ENCODE measurements at regions not wholly inside any gene's neighbourhood (a gene's known extent, or its start where the extent isn't known, plus 50 kb on each side); places are given as distances from the start of the nearest gene placed in this dataset.

DNA sequence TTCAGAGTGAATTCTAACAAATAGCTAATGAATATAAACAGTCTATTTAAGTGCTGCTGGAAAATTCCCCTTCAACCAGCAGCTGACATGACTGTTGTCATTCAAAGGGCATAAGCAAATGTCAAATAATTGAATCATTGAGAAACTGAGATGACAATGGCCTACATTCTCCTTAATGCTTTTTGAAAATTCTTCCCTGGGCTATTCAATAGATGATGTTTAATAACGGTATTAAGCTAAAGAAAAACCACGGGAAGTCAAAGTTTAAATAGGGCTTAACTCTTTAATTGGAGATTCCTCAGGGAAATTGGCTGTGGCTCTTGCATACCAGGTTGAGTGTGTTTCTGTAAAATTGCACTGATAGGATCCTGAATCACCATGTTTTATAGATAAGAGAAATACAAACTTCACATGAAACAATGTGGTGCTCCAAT, 77.0 kb downstream of the ARL4A start:
- Histone ChIP-seq H3K9me3 (ENCODE audit: low read depth, low read length) (no peaks in the 10 kb centered on the region), H3K79me2 (ENCODE audit: insufficient read depth, low read length) (no peaks in the 10 kb centered on the region), H3K27ac (ENCODE audit: low read depth, low read length) (no peak overlapping the region), H3K4me3 (ENCODE audit: insufficient read depth, low read length) (no peak overlapping the region), H3K27me3 (ENCODE audit: insufficient read depth, low read length) (no peaks in the 10 kb centered on the region), H3K4me1 (ENCODE audit: insufficient read depth, low read length) (peaks cover 17% of the 10 kb centered on the region), H3K4me2 (ENCODE audit: insufficient read depth, low read length) (no peak overlapping the region), H2AFZ (ENCODE audit: low read length) (no peak overlapping the region), H3K36me3 (ENCODE audit: insufficient read depth, low read length) (no peaks in the 10 kb centered on the region), H4K20me1 (ENCODE audit: insufficient read depth, low read length) (no peaks in the 10 kb centered on the region)
- DNase-seq (ENCODE audit: insufficient read length, low spot score, missing footprints) = no peak
- TF ChIP-seq, protein P1, sequence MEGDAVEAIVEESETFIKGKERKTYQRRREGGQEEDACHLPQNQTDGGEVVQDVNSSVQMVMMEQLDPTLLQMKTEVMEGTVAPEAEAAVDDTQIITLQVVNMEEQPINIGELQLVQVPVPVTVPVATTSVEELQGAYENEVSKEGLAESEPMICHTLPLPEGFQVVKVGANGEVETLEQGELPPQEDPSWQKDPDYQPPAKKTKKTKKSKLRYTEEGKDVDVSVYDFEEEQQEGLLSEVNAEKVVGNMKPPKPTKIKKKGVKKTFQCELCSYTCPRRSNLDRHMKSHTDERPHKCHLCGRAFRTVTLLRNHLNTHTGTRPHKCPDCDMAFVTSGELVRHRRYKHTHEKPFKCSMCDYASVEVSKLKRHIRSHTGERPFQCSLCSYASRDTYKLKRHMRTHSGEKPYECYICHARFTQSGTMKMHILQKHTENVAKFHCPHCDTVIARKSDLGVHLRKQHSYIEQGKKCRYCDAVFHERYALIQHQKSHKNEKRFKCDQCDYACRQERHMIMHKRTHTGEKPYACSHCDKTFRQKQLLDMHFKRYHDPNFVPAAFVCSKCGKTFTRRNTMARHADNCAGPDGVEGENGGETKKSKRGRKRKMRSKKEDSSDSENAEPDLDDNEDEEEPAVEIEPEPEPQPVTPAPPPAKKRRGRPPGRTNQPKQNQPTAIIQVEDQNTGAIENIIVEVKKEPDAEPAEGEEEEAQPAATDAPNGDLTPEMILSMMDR (IDR thresholded peaks at IDR 0.05; ENCODE audit: extremely low read depth, low read depth, low read length) = no peak

DNA sequence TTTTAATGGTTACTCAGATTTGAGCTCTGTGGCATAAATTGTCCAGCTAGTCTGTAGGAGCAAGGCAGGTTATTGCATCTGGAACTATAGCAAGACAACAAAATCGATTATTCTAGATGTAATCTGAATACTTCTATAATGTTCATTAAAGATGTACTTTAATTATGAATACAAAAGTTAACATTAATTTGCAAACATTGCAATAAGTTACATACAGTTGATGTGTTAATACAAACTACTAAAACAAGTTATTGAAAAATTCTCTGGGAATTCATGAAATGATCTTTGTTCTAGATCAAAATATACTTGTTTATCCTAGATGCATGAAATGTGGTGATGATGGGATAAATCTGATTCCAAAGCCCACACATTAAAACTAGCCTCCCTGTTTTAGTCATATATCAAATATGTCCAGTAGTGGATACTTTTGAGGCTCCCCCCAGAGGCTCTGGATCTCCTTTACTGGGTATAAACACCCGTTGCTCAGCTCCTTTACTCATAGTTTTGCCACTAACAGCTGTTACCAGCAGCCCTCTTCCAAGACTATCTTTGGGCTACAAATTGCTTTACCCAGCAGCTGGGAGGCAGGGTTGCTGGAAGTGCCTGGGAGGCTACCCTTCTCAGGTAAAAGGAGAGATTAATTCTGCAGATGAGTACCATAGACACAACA, 78.1 kb downstream of the ARL4A start:
- H3K9me3 ChIP-seq (ENCODE audit: low read depth, low read length) = no peaks in the 10 kb centered on the region
- no peaks in the 10 kb centered on the region for H3K27me3 ChIP-seq (ENCODE audit: insufficient read depth, low read length)
- no peak overlapping the region for H3K4me2 ChIP-seq (ENCODE audit: insufficient read depth, low read length)
- H4K20me1 ChIP-seq (ENCODE audit: insufficient read depth, low read length) = no peaks in the 10 kb centered on the region
- peak overlapping the region; percentile 41 for H2AFZ ChIP-seq (ENCODE audit: low read length)
- H3K36me3 ChIP-seq (ENCODE audit: insufficient read depth, low read length) = no peaks in the 10 kb centered on the region
- DNase-seq (ENCODE audit: insufficient read length, low spot score, missing footprints) = peak; percentile 56
- H3K4me3 ChIP-seq (ENCODE audit: insufficient read depth, low read length) = no peak overlapping the region
- H3K79me2 ChIP-seq (ENCODE audit: insufficient read depth, low read length) = no peaks in the 10 kb centered on the region
- peaks cover 21% of the 10 kb centered on the region for H3K4me1 ChIP-seq (ENCODE audit: insufficient read depth, low read length)
- TF ChIP-seq, protein P1 (IDR thresholded peaks at IDR 0.05; ENCODE audit: extremely low read depth, low read depth, low read length) = peak; percentile 10
- H3K27ac ChIP-seq (ENCODE audit: low read depth, low read length) = no peak overlapping the region

GRCh38 chr7:12766416-12766815, 79.0 kb downstream of the ARL4A start:
- Histone ChIP-seq H3K27me3 (ENCODE audit: insufficient read depth, low read length) (no peaks in the 10 kb centered on the region), H3K79me2 (ENCODE audit: insufficient read depth, low read length) (no peaks in the 10 kb centered on the region), H3K9me3 (ENCODE audit: low read depth, low read length) (no peaks in the 10 kb centered on the region), H3K27ac (ENCODE audit: low read depth, low read length) (no peak overlapping the region), H3K4me3 (ENCODE audit: insufficient read depth, low read length) (no peak overlapping the region), H3K4me2 (ENCODE audit: insufficient read depth, low read length) (no peak overlapping the region), H2AFZ (ENCODE audit: low read length) (no peak overlapping the region), H4K20me1 (ENCODE audit: insufficient read depth, low read length) (no peaks in the 10 kb centered on the region), H3K36me3 (ENCODE audit: insufficient read depth, low read length) (no peaks in the 10 kb centered on the region), H3K4me1 (ENCODE audit: insufficient read depth, low read length) (peaks cover 24% of the 10 kb centered on the region)
- TF ChIP-seq, protein P1 (IDR thresholded peaks at IDR 0.05; ENCODE audit: extremely low read depth, low read depth, low read length) = no peak
- DNase-seq (ENCODE audit: insufficient read length, low spot score, missing footprints) = no peak

- no peak overlapping the region for H3K4me2 ChIP-seq (ENCODE audit: insufficient read depth, low read length)
Observed at GRCh38 chr7:12768948-12769347, 81.5 kb downstream of the ARL4A start.

More at GRCh38 chr7:12768948-12769347, 81.5 kb downstream of the ARL4A start:
- Histone ChIP-seq H3K27me3 (ENCODE audit: insufficient read depth, low read length) (no peaks in the 10 kb centered on the region), H3K4me3 (ENCODE audit: insufficient read depth, low read length) (no peak overlapping the region), H3K4me1 (ENCODE audit: insufficient read depth, low read length) (peaks cover 30% of the 10 kb centered on the region), H4K20me1 (ENCODE audit: insufficient read depth, low read length) (no peaks in the 10 kb centered on the region), H3K36me3 (ENCODE audit: insufficient read depth, low read length) (no peaks in the 10 kb centered on the region), H3K9me3 (ENCODE audit: low read depth, low read length) (no peaks in the 10 kb centered on the region), H2AFZ (ENCODE audit: low read length) (no peak overlapping the region), H3K27ac (ENCODE audit: low read depth, low read length) (no peak overlapping the region), H3K79me2 (ENCODE audit: insufficient read depth, low read length) (no peaks in the 10 kb centered on the region)
- no peak for DNase-seq (ENCODE audit: insufficient read length, low spot score, missing footprints)
- TF ChIP-seq, protein P1 (IDR thresholded peaks at IDR 0.05; ENCODE audit: extremely low read depth, low read depth, low read length) = no peak
